Ishikawa (cell line): ENCODE measurements at regions not wholly inside any gene's neighbourhood (a gene's known extent, or its start where the extent isn't known, plus 50 kb on each side); places are given as distances from the start of the nearest gene placed in this dataset.

ENCODE experiments used
- CEBPB ChIP-seq: IDR thresholded peaks from 2 replicates; pipeline ENCODE4 v1.6.1; 2012
- CREB1 ChIP-seq: IDR thresholded peaks from 2 replicates; pipeline ENCODE4 v1.6.1; 2012; ENCODE audit warnings: low read depth
- EGR1 ChIP-seq: IDR thresholded peaks from 2 replicates; pipeline ENCODE4 v1.6.1; 2012
- EP300 ChIP-seq: IDR thresholded peaks from 2 replicates; pipeline ENCODE4 v1.6.1; 2012; ENCODE audit warnings: borderline replicate concordance
- FOXM1 ChIP-seq: IDR thresholded peaks from 2 replicates; pipeline ENCODE4 v1.6.1; 2012; ENCODE audit warnings: low read depth, borderline replicate concordance
- MAX ChIP-seq: IDR thresholded peaks from 2 replicates; pipeline ENCODE4 v1.6.1; 2012
- NFIC ChIP-seq: IDR thresholded peaks from 2 replicates; pipeline ENCODE4 v1.6.1; 2012
- RAD21 ChIP-seq: IDR thresholded peaks from 2 replicates; pipeline ENCODE4 v1.6.1; 2012; ENCODE audit warnings: low read depth
- TAF1 ChIP-seq: IDR thresholded peaks from 2 replicates; pipeline ENCODE4 v1.6.1; 2012; ENCODE audit warnings: low read depth, mild to moderate bottlenecking
- TCF12 ChIP-seq: IDR thresholded peaks from 2 replicates; pipeline ENCODE4 v1.6.1; 2012; ENCODE audit warnings: low read depth
- TEAD4 ChIP-seq: IDR thresholded peaks from 2 replicates; pipeline ENCODE4 v1.6.1; 2012
- USF1 ChIP-seq: IDR thresholded peaks from 2 replicates; pipeline ENCODE4 v1.6.1; 2012
- YY1 ChIP-seq: IDR thresholded peaks from 2 replicates; pipeline ENCODE4 v1.6.1; 2012; ENCODE audit warnings: low read depth
- ZBTB7A ChIP-seq: IDR thresholded peaks from 2 replicates; pipeline ENCODE4 v1.6.1; 2012; ENCODE audit warnings: low read depth
- TF ChIP-seq, protein P1 (sequence below): IDR thresholded peaks from 2 replicates; pipeline ENCODE4 v1.6.1; 2012; ENCODE audit warnings: low read depth, mild to moderate bottlenecking

- no peak for TF ChIP-seq RAD21
- no peak for TF ChIP-seq EP300
- no peak for TF ChIP-seq ZBTB7A
- no peak for TF ChIP-seq FOXM1
- TF ChIP-seq TAF1: no peak
- TF ChIP-seq CREB1: no peak
- TF ChIP-seq USF1: no peak
- TF ChIP-seq TCF12: no peak
- TF ChIP-seq NFIC: no peak
- no peak for TF ChIP-seq EGR1
- TF ChIP-seq, protein P1, sequence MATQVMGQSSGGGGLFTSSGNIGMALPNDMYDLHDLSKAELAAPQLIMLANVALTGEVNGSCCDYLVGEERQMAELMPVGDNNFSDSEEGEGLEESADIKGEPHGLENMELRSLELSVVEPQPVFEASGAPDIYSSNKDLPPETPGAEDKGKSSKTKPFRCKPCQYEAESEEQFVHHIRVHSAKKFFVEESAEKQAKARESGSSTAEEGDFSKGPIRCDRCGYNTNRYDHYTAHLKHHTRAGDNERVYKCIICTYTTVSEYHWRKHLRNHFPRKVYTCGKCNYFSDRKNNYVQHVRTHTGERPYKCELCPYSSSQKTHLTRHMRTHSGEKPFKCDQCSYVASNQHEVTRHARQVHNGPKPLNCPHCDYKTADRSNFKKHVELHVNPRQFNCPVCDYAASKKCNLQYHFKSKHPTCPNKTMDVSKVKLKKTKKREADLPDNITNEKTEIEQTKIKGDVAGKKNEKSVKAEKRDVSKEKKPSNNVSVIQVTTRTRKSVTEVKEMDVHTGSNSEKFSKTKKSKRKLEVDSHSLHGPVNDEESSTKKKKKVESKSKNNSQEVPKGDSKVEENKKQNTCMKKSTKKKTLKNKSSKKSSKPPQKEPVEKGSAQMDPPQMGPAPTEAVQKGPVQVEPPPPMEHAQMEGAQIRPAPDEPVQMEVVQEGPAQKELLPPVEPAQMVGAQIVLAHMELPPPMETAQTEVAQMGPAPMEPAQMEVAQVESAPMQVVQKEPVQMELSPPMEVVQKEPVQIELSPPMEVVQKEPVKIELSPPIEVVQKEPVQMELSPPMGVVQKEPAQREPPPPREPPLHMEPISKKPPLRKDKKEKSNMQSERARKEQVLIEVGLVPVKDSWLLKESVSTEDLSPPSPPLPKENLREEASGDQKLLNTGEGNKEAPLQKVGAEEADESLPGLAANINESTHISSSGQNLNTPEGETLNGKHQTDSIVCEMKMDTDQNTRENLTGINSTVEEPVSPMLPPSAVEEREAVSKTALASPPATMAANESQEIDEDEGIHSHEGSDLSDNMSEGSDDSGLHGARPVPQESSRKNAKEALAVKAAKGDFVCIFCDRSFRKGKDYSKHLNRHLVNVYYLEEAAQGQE: no peak
- TF ChIP-seq YY1: no peak
- TF ChIP-seq TEAD4: no peak
- no peak for TF ChIP-seq CEBPB
- TF ChIP-seq MAX: no peak
These were observed 60.3 kb downstream of the BHLHE40 start for GRCh38 chr3:5039585-5039984.

- TF ChIP-seq EP300: no peak
- no peak for TF ChIP-seq RAD21
- no peak for TF ChIP-seq CREB1
- no peak for TF ChIP-seq YY1
- no peak for TF ChIP-seq TCF12
- TF ChIP-seq EGR1: no peak
- TF ChIP-seq MAX: no peak
- no peak for TF ChIP-seq FOXM1
- no peak for TF ChIP-seq CEBPB
- TF ChIP-seq, protein P1: no peak
- no peak for TF ChIP-seq NFIC
- no peak for TF ChIP-seq USF1
- TF ChIP-seq TAF1: no peak
- TF ChIP-seq ZBTB7A: no peak
- TF ChIP-seq TEAD4: no peak
These were observed 62.1 kb downstream of the BHLHE40 start for GRCh38 chr3:5041315-5041714.

GRCh38 chr3:5045961-5046360 is 66.7 kb downstream of the BHLHE40 start:
- TF ChIP-seq EGR1 (no peak), RAD21 (no peak), EP300 (no peak), CREB1 (no peak), ZBTB7A (no peak)

GRCh38 chr3:5047764-5048419 is 68.7 kb downstream of the BHLHE40 start:
- TF ChIP-seq FOXM1 (no peak), EGR1 (no peak), MAX (no peak), TCF12 (no peak), TEAD4 (no peak), USF1 (no peak), TAF1 (no peak), RAD21 (no peak), NFIC (no peak), EP300 (no peak), CEBPB (no peak), CREB1 (no peak)
- TF ChIP-seq, protein P1: no peak
